Spleen (tissue), 11 donors: ENCODE measurements at regions not wholly inside any gene's neighbourhood (a gene's known extent, or its start where the extent isn't known, plus 50 kb on each side); places are given as distances from the start of the nearest gene placed in this dataset.

ENCODE experiments used
- DNase-seq: peaks from one replicate; pipeline ENCODE4 v3.0.0-alpha.2; 2020
- H3K27ac ChIP-seq, 8 donors: fragments of 200-600 bp; sonication (generic) in 7 of 8; 1 replicate in 4 of 8; 2 replicates in 4 of 8; pipeline versions ENCODE4 v1.5.0 to v1.8.0; 2016 to 2021; ENCODE audit warnings: inconsistent platforms in 4 of 8, mild to moderate bottlenecking in 4 of 8, moderate library complexity in 1 of 8
- H3K27me3 ChIP-seq, 7 donors: fragments of 200-600 bp; sonication (generic) in 6 of 7; replicated peaks in 1 of 7; 1 replicate in 4 of 7; 2 replicates in 3 of 7; pipeline versions ENCODE4 v1.5.0 to v1.8.0; 2016 to 2021; ENCODE audit warnings: inconsistent platforms in 3 of 7, mild to moderate bottlenecking in 1 of 7
- H3K36me3 ChIP-seq, 6 donors: fragments of 200-600 bp; sonication (generic) in 5 of 6; 1 replicate in 4 of 6; 2 replicates in 2 of 6; pipeline versions ENCODE4 v1.5.0 to v1.8.0; 2016 to 2021; ENCODE audit warnings: inconsistent platforms in 2 of 6
- H3K4me1 ChIP-seq, 6 donors: fragments of 200-600 bp; sonication (generic) in 5 of 6; 1 replicate in 3 of 6; 2 replicates in 3 of 6; pipeline versions ENCODE4 v1.5.0 to v1.8.0; 2016 to 2021; ENCODE audit warnings: inconsistent platforms in 3 of 6
- H3K4me3 ChIP-seq, 8 donors: fragments of 200-600 bp; sonication (generic) in 7 of 8; 1 replicate in 4 of 8; 2 replicates in 4 of 8; pipeline versions ENCODE4 v1.5.0 to v1.8.0; 2016 to 2021; ENCODE audit warnings: inconsistent platforms in 4 of 8, mild to moderate bottlenecking in 4 of 8, moderate library complexity in 2 of 8
- H3K9me3 ChIP-seq, 8 donors: fragments of 200-600 bp; sonication (generic) in 7 of 8; 1 replicate in 4 of 8; 2 replicates in 4 of 8; pipeline versions ENCODE4 v1.5.0 to v1.8.0; 2016 to 2021; ENCODE audit warnings: inconsistent platforms in 4 of 8
- POLR2A ChIP-seq, 3 donors: fragments of 450-650 bp; IDR thresholded peaks; one replicate each; pipeline ENCODE4 v1.5.1; 2017; ENCODE audit warnings: antibody characterized with exemption in 3 of 3, mild to moderate bottlenecking in 1 of 3
- POLR2AphosphoS5 ChIP-seq, 3 donors: sonication (generic); formaldehyde crosslinking; IDR thresholded peaks; one replicate each; pipeline ENCODE4 v1.5.1; 2017; ENCODE audit warnings: antibody characterized with exemption in 3 of 3
- WGBS, 5 donors: extraction: QIAGEN DNeasy Blood & Tissue Kit in 3 of 5; methylation state at CpG; one replicate each; pipeline versions ENCODE4 v1.1.5 to v1.1.7; 2013 to 2018; 5-methylcytosine and 5-hydroxymethylcytosine counted together
- intact Hi-C: fragments of 100-400 bp; cut with DNase I; formaldehyde crosslinking; loops from one replicate; pipeline ENCODE4 v1.15.0; 2023; ENCODE audit warnings: low total_unique reads
- TF ChIP-seq, protein P1 (sequence below), 11 experiments: fragments of 200-600 bp in 7 of 11; fragments of 450-650 bp in 4 of 11; sonication (generic) in 4 of 11; IDR thresholded peaks in 8 of 11; conservative IDR thresholded peaks in 3 of 11; 1 replicate in 7 of 11; 2 replicates in 4 of 11; pipeline versions ENCODE4 v1.4.0 to v1.8.0; 2016 to 2021; ENCODE audit warnings: antibody characterized with exemption in 11 of 11, inconsistent platforms in 4 of 11, mild to moderate bottlenecking in 1 of 11
- donor health status: healthy with polysubstance abuse.
- donor health status: DM: no; HTN: no; CAD: no; lungs with moderate emphysema.
- donor health status: DM: no; HTN: no; CAD: no.
- donor health status: Bipolar disorder and iron deficiency.
- donor health status: healthy.
- donor health status: DM: no; HTN: no; CAD: no.
- donor health status: DM: yes; HTN: yes; CAD: no.

DNA sequence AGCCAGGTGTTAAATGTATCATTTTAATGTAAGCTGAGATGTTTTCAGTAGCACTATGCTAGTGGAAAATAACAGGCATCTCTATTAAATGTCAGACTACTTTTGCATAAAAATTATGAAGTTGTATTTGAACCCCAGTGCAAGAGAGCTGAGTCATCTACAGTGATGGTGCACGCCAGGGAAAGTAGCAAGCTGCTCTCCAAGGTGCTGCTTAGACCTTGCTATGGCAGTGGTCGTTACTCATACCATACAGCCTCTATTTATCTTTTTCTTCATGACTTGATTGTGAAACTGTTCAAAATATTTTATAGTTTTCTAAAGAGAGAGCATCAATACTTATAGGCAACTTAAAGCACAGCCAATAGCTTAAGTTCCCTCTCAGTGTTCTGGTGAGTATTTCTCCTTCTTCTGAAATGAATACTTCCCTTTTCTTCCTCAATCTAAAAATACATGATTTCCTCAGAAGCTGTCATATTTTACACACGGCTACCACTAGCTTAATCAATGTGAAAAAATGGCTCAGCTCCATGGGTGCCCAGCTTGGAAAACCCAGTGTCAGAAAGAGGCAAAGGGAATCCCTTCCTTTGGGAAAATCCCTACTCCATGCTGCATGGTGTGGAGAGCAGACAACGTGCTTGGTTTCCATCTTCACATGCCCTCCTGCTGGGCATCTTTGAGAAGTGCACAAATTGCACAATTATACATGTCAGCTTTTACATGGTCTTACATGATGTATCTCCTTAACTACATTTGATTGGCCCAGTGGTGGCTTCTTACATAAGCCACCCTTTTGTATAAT lies 105.6 kb downstream of the ELOVL4 start:
- TF ChIP-seq POLR2AphosphoS5 (IDR thresholded peaks at IDR 0.05): no peak
- TF ChIP-seq POLR2A (IDR thresholded peaks at IDR 0.05): no peak
- TF ChIP-seq, protein P1, sequence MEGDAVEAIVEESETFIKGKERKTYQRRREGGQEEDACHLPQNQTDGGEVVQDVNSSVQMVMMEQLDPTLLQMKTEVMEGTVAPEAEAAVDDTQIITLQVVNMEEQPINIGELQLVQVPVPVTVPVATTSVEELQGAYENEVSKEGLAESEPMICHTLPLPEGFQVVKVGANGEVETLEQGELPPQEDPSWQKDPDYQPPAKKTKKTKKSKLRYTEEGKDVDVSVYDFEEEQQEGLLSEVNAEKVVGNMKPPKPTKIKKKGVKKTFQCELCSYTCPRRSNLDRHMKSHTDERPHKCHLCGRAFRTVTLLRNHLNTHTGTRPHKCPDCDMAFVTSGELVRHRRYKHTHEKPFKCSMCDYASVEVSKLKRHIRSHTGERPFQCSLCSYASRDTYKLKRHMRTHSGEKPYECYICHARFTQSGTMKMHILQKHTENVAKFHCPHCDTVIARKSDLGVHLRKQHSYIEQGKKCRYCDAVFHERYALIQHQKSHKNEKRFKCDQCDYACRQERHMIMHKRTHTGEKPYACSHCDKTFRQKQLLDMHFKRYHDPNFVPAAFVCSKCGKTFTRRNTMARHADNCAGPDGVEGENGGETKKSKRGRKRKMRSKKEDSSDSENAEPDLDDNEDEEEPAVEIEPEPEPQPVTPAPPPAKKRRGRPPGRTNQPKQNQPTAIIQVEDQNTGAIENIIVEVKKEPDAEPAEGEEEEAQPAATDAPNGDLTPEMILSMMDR (IDR thresholded peaks at IDR 0.05 in 8 of 11, conservative IDR thresholded peaks at IDR 0.05 in 3 of 11): no peak
- Histone ChIP-seq H3K27ac (no peak overlapping the region), H3K9me3 (no peaks in the 10 kb centered on the region), H3K4me1 (no peaks in the 10 kb centered on the region), H3K36me3 (no peaks in the 10 kb centered on the region), H3K27me3 (no peaks in the 10 kb centered on the region), H3K4me3 (no peak overlapping the region)
- DNase-seq: no peak
- 50 to 68% (median 57%) methylated on average over 4 of the region's 4 CpGs for WGBS, 5 donors
- intact Hi-C loops: no loop called here

DNA sequence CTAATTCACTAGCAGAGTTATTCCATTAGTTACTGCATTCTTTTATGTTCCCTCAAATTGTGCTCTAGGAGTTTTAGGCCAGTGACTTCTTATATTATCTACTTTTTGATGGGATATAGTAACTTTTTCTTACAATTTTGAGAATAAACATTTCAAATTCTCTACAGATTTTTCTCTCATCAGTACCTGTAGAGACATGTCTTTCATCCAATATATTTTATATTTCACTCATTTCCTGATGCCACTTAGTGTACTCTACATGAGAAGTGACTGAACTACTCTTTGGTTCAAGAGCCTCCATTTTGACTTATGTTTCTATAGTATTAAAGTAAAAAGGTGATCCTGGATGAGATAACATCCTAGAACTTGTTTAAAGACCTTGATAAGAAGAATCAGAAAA lies 108.5 kb downstream of the ELOVL4 start:
- Histone ChIP-seq H3K4me3 (no peak overlapping the region), H3K27me3 (no peaks in the 10 kb centered on the region), H3K27ac (no peak overlapping the region), H3K9me3 (no peaks in the 10 kb centered on the region), H3K36me3 (no peaks in the 10 kb centered on the region), H3K4me1 (no peaks in the 10 kb centered on the region)
- no peak for DNase-seq
- intact Hi-C loops: no loop called here
- no peak for TF ChIP-seq POLR2A (IDR thresholded peaks at IDR 0.05)
- TF ChIP-seq, protein P1 (IDR thresholded peaks at IDR 0.05 in 8 of 11, conservative IDR thresholded peaks at IDR 0.05 in 3 of 11): no peak

DNA sequence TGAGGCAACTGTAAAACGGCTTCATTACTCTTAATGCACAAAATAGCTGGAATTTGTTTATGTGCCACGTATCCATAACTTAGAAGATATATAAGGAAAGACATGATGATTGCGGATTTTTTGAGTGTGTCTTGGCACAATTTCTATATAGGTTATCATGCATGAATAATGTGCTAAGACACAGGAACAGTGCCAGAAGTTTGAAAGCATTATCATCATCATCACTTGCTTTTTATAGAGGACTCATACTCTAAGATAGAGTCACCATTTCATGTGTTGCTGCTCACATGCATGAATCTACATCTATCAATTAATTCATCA lies 113.4 kb downstream of the ELOVL4 start:
- Histone ChIP-seq H3K27ac (no peak overlapping the region), H3K27me3 (peaks cover 0 to 16% (median 0%) of the 10 kb centered on the region in 7 donors), H3K9me3 (no peaks in the 10 kb centered on the region), H3K36me3 (no peaks in the 10 kb centered on the region), H3K4me3 (no peak overlapping the region), H3K4me1 (no peaks in the 10 kb centered on the region)
- TF ChIP-seq, protein P1 (IDR thresholded peaks at IDR 0.05 in 8 of 11, conservative IDR thresholded peaks at IDR 0.05 in 3 of 11): no peak
- no peak for TF ChIP-seq POLR2A (IDR thresholded peaks at IDR 0.05)
- TF ChIP-seq POLR2AphosphoS5 (IDR thresholded peaks at IDR 0.05): no peak
- intact Hi-C loops: no loop called here
- no peak for DNase-seq
- WGBS, 5 donors: 61 to 83% (median 73%) methylated on average over 3 of the region's 3 CpGs

DNA sequence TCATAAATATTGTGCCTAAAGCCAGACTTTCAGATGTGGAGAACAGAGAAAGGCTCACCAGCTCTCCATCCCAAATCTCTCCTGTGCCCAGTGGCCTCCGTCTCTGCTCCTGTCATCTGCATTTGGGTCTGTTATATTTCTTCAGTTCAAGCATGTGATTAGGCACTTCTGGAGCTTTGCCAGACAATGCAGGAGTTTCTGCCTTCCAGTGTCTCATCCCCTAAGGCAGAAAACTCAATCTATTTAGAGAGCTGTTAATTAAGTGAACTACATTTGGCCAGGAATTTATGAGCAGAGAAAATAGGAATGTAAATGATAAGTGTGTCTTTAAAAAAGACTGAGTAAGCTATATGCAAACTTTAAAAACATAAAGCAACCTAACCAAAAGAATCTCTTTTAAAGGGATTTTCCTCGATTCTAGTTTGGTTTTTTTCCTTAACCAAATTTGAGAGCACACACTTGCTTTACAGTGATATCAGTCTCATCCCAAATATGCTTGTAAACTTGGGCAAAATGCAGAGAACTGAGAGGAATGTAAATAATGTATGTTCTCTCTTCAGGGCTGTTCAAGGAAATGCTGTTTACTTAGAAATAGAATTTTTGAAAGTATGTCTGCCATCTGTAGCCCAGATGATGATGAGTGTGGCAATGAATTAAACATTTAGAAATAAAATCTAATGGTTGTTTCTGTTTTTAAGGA lies 113.9 kb downstream of the ELOVL4 start:
- no peaks in the 10 kb centered on the region for H3K36me3 ChIP-seq
- 50 to 69% (median 60%) methylated on average over 2 of the region's 2 CpGs for WGBS, 5 donors
- intact Hi-C loops: no loop called here

More for the DNA sequence above, 113.9 kb downstream of the ELOVL4 start:
- H3K27ac ChIP-seq: no peak overlapping the region
- no peaks in the 10 kb centered on the region for H3K4me1 ChIP-seq
- peaks cover 0 to 16% (median 0%) of the 10 kb centered on the region in 7 donors for H3K27me3 ChIP-seq
- H3K4me3 ChIP-seq: no peak overlapping the region
- DNase-seq: no peak
- TF ChIP-seq POLR2A (IDR thresholded peaks at IDR 0.05) (no peak), POLR2AphosphoS5 (IDR thresholded peaks at IDR 0.05) (no peak)
- TF ChIP-seq, protein P1 (IDR thresholded peaks at IDR 0.05 in 8 of 11, conservative IDR thresholded peaks at IDR 0.05 in 3 of 11): no peak
- no peaks in the 10 kb centered on the region for H3K9me3 ChIP-seq
